HepG2 (cell line): ENCODE measurements at regions not wholly inside any gene's neighbourhood (a gene's known extent, or its start where the extent isn't known, plus 50 kb on each side); places are given as distances from the start of the nearest gene placed in this dataset.

Experiments
- ATAC-seq: fragments of 200-7000 bp; cut with Tn5 transposase; 3 replicates; pipeline ENCODE4 v1.9.1; 2020; ENCODE audit warnings: mild to moderate bottlenecking, moderate library complexity
- BruUV-seq: library from RNA; stranded (reverse); fragments of 400-500 nt; replicated peaks from 2 replicates; lab custom pipeline; 2021; lab: Mats Ljungman, UMichigan
- CTCF ChIA-PET: fragments of 300-600 bp; formaldehyde crosslinking; extraction: SDS; loops from one replicate; lab custom pipeline; 2021; ENCODE audit warnings: low total read pairs, inconsistent platforms, low intra/inter-chr PET ratio; lab: Yijun Ruan, JAX
- POLR2A ChIA-PET: fragments of 350-600 bp; sonication (Branson Sonifier 250); formaldehyde crosslinking; loops from one replicate; lab custom pipeline; 2020; ENCODE audit warnings: antibody characterized with exemption, inconsistent platforms; lab: Yijun Ruan, JAX
- DNase-seq: peaks from one replicate; pipeline ENCODE4 v3.0.0-alpha.2; 2015; ENCODE audit warnings: low spot score
- FAIRE-seq: peaks from 3 replicates; lab custom pipeline; 2011; peaks lifted over from hg19 to GRCh38; lab: Jason Lieb, UNC
- H2AFZ ChIP-seq: one replicate; pipeline ENCODE4 v1.6.1; 2011; ENCODE audit warnings: low read length, inconsistent platforms
- H3K27ac ChIP-seq: fragments of 300-600 bp; 3 replicates; pipeline ENCODE4 v1.8.0; 2011; ENCODE audit warnings: mixed run types, mild to moderate bottlenecking, mixed read lengths, low read length, inconsistent platforms; ENCODE audit not compliant: insufficient read depth; ENCODE audit errors: extremely low read length
- H3K27me3 ChIP-seq, 2 experiments: fragments of 200-600 bp in 1 of 2; 2 replicates in 1 of 2; 3 replicates in 1 of 2; pipeline versions ENCODE4 v1.6.0 to v1.8.0; 2011; ENCODE audit warnings: low read length in 2 of 2, mild to moderate bottlenecking in 2 of 2, moderate library complexity in 2 of 2, inconsistent platforms in 1 of 2; ENCODE audit not compliant: insufficient read depth in 2 of 2, control insufficient read depth in 1 of 2
- H3K36me3 ChIP-seq, 2 experiments: fragments of 200-600 bp in 1 of 2; replicated peaks in 1 of 2; 2 replicates in 1 of 2; 3 replicates in 1 of 2; pipeline versions ENCODE4 v1.5.1 to v1.8.0; 2011; ENCODE audit warnings: low read length in 2 of 2, inconsistent platforms in 1 of 2; ENCODE audit not compliant: insufficient read depth in 2 of 2, control insufficient read depth in 1 of 2
- H3K4me1 ChIP-seq: 2 replicates; pipeline ENCODE4 v1.5.1; 2012; ENCODE audit warnings: low read length, inconsistent platforms; ENCODE audit not compliant: insufficient read depth
- H3K4me2 ChIP-seq: 2 replicates; pipeline ENCODE4 v1.6.0; 2011; ENCODE audit warnings: low read depth, low read length, inconsistent platforms
- H3K4me3 ChIP-seq, 3 experiments: fragments of 200-600 bp in 1 of 3; sonication (generic), shearing (Covaris generic) in 1 of 3; replicated peaks in 1 of 3; 2 replicates each; pipeline ENCODE4 v1.5.1; 2011 to 2016; ENCODE audit warnings: low read length in 3 of 3, inconsistent platforms in 2 of 3, low read depth in 2 of 3, mild to moderate bottlenecking in 2 of 3, control low read depth in 1 of 3, mixed read lengths in 1 of 3; ENCODE audit not compliant: insufficient read depth in 1 of 3
- H3K79me2 ChIP-seq: one replicate; pipeline ENCODE4 v1.6.1; 2011; ENCODE audit warnings: low read length, inconsistent platforms; ENCODE audit not compliant: insufficient read depth
- H3K9ac ChIP-seq: 2 replicates; pipeline ENCODE4 v1.6.0; 2011; ENCODE audit warnings: mild to moderate bottlenecking, low read depth, low read length, inconsistent platforms; ENCODE audit not compliant: insufficient read depth
- H3K9me3 ChIP-seq: 2 replicates; pipeline ENCODE4 v1.5.1; 2012; ENCODE audit warnings: mild to moderate bottlenecking, low read length
- H4K20me1 ChIP-seq: 2 replicates; pipeline ENCODE4 v1.6.0; 2011; ENCODE audit warnings: inconsistent platforms, mild to moderate bottlenecking, low read length, moderate library complexity; ENCODE audit not compliant: insufficient read depth
- HOXA3 ChIP-seq: sonication (generic); formaldehyde crosslinking; IDR thresholded peaks from 2 replicates; pipeline ENCODE4 v1.5.0; 2020; ENCODE audit warnings: missing genetic modification reagents
- NCOA2 ChIP-seq: sonication (generic); formaldehyde crosslinking; IDR thresholded peaks from 2 replicates; pipeline ENCODE4 v1.8.0; 2022; ENCODE audit warnings: inconsistent platforms
- NCOA5 ChIP-seq: sonication (generic); formaldehyde crosslinking; IDR thresholded peaks from 2 replicates; pipeline ENCODE4 v1.4.0; 2020; ENCODE audit warnings: missing genetic modification reagents
- NR2F1 ChIP-seq, 2 experiments: fragments of 450-650 bp in 1 of 2; formaldehyde crosslinking in 1 of 2; IDR thresholded peaks; 2 replicates each; pipeline versions ENCODE4 v1.5.0 to v1.6.1; 2016 to 2020; ENCODE audit warnings: mild to moderate bottlenecking in 1 of 2, missing compliant biosample characterization in 1 of 2, missing genetic modification reagents in 1 of 2, moderate library complexity in 1 of 2
- NRL ChIP-seq: sonication (generic); formaldehyde crosslinking; IDR thresholded peaks from 2 replicates; pipeline ENCODE4 v1.5.0; 2020; ENCODE audit warnings: missing genetic modification reagents, mild to moderate bottlenecking, moderate library complexity, borderline replicate concordance
- PCBP2 ChIP-seq: fragments of 200-400 bp; formaldehyde crosslinking; optimal IDR thresholded peaks from 2 replicates; pipeline ENCODE3; 2018; ENCODE audit warnings: low read length, low read depth; ENCODE audit not compliant: poor library complexity, severe bottlenecking
- SAP130 ChIP-seq: IDR thresholded peaks from 2 replicates; pipeline ENCODE4 v1.6.1; 2016; ENCODE audit warnings: low read depth
- SCMH1 ChIP-seq: sonication (generic); formaldehyde crosslinking; IDR thresholded peaks from 2 replicates; pipeline ENCODE4 v1.9.0; 2021; ENCODE audit warnings: missing genetic modification reagents, mild to moderate bottlenecking, borderline replicate concordance
- ZBTB8A ChIP-seq: sonication (generic); formaldehyde crosslinking; IDR thresholded peaks from 2 replicates; pipeline ENCODE4 v1.4.0; 2020; ENCODE audit warnings: mild to moderate bottlenecking, low read depth, missing genetic modification reagents, borderline replicate concordance
- ZFAT ChIP-seq: sonication (generic); formaldehyde crosslinking; conservative IDR thresholded peaks from 2 replicates; pipeline ENCODE4 v1.8.1; 2023; ENCODE audit warnings: missing genetic modification reagents, inconsistent platforms
- ZNF44 ChIP-seq: sonication (generic); formaldehyde crosslinking; IDR thresholded peaks from 2 replicates; pipeline ENCODE4 v1.5.1; 2020; ENCODE audit warnings: mild to moderate bottlenecking, missing genetic modification reagents
- ZNF501 ChIP-seq: sonication (generic); formaldehyde crosslinking; IDR thresholded peaks from 2 replicates; pipeline ENCODE4 v1.5.1; 2020; ENCODE audit warnings: mild to moderate bottlenecking, moderate library complexity, missing genetic modification reagents
- ZNF562 ChIP-seq: sonication (generic); formaldehyde crosslinking; IDR thresholded peaks from 2 replicates; pipeline ENCODE4 v1.8.0; 2022; ENCODE audit warnings: missing genetic modification reagents, borderline replicate concordance
- in situ Hi-C: cut with HindIII; loops from 2 replicates; pipeline ENCODE4 v1.10.0; 2017; ENCODE audit warnings: low pct_unique_long_range_greater_than_20kb; ENCODE audit not compliant: extremely low pct_ligation_motif_present
- intact Hi-C: fragments of 100-400 bp; cut with micrococcal nuclease; formaldehyde crosslinking; loops from one replicate; pipeline ENCODE4 v1.10.0; 2022; ENCODE audit not compliant: unreplicated experiment
- TF ChIP-seq, protein P1 (sequence below): sonication (generic); formaldehyde crosslinking; IDR thresholded peaks from 2 replicates; pipeline ENCODE4 v1.8.1; 2022; ENCODE audit warnings: low read depth, mild to moderate bottlenecking, missing genetic modification reagents
- TF ChIP-seq, protein P2 (sequence below): IDR thresholded peaks from 2 replicates; pipeline ENCODE4 v1.6.1; 2018; ENCODE audit warnings: missing genetic modification reagents, mild to moderate bottlenecking, missing compliant biosample characterization
- TF ChIP-seq, protein P3 (sequence below): sonication (generic); formaldehyde crosslinking; IDR thresholded peaks from 2 replicates; pipeline ENCODE4 v1.8.0; 2023; ENCODE audit warnings: mild to moderate bottlenecking, missing genetic modification reagents

DNA sequence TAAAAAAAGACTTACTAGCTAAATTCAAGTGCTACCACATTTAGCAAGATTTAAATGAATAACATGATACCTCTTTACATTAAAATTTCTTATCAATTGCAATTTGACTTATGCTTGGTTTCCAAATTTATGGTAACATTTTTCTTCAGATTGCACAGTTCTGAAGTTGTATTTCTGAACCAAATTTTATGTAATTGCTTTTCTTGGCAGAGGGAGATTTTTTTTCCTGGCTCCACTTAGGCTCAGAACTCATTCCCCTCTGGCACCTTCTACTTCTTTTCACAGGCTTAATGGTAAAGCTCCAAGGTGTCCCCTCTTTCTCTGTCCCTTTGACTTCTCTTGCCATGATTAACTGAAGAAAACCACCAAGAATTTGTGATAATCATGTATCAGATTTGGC, 99.8 kb upstream of the TMTC1 start:
- intact Hi-C loops = no loop called here
- no peak for DNase-seq
- FAIRE-seq = no peak
- POLR2A ChIA-PET = no interaction called here
- H3K79me2 ChIP-seq = no peaks in the 10 kb centered on the region
- no peak overlapping the region for H2AFZ ChIP-seq
- H3K4me2 ChIP-seq = no peak overlapping the region
- no peaks in the 10 kb centered on the region for H3K27me3 ChIP-seq
- ATAC-seq = no peak
- H3K9me3 ChIP-seq = no peaks in the 10 kb centered on the region
- BruUV-seq = no TSS peak
- no peaks in the 10 kb centered on the region for H3K4me1 ChIP-seq
- no peak overlapping the region for H3K27ac ChIP-seq
- TF ChIP-seq ZNF562 (CRISPR knock-in tag) (no peak), ZFAT (no peak), ZNF44 (no peak), NCOA2 (CRISPR knock-in tag) (no peak), ZNF501 (CRISPR knock-in tag) (no peak), HOXA3 (CRISPR knock-in tag) (no peak), NRL (CRISPR knock-in tag) (no peak), NR2F1 (CRISPR knock-in tag; IDR thresholded peaks at IDR 0.05) (no peak), PCBP2 (no peak), NCOA5 (CRISPR knock-in tag) (no peak), SAP130 (CRISPR knock-in tag) (no peak), SCMH1 (CRISPR knock-in tag) (no peak), ZBTB8A (no peak)
- TF ChIP-seq, protein P1, sequence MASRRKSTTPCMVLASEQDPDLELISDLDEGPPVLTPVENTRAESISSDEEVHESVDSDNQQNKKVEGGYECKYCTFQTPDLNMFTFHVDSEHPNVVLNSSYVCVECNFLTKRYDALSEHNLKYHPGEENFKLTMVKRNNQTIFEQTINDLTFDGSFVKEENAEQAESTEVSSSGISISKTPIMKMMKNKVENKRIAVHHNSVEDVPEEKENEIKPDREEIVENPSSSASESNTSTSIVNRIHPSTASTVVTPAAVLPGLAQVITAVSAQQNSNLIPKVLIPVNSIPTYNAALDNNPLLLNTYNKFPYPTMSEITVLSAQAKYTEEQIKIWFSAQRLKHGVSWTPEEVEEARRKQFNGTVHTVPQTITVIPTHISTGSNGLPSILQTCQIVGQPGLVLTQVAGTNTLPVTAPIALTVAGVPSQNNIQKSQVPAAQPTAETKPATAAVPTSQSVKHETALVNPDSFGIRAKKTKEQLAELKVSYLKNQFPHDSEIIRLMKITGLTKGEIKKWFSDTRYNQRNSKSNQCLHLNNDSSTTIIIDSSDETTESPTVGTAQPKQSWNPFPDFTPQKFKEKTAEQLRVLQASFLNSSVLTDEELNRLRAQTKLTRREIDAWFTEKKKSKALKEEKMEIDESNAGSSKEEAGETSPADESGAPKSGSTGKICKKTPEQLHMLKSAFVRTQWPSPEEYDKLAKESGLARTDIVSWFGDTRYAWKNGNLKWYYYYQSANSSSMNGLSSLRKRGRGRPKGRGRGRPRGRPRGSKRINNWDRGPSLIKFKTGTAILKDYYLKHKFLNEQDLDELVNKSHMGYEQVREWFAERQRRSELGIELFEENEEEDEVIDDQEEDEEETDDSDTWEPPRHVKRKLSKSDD = no peak
- TF ChIP-seq, protein P2, sequence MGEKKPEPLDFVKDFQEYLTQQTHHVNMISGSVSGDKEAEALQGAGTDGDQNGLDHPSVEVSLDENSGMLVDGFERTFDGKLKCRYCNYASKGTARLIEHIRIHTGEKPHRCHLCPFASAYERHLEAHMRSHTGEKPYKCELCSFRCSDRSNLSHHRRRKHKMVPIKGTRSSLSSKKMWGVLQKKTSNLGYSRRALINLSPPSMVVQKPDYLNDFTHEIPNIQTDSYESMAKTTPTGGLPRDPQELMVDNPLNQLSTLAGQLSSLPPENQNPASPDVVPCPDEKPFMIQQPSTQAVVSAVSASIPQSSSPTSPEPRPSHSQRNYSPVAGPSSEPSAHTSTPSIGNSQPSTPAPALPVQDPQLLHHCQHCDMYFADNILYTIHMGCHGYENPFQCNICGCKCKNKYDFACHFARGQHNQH (CRISPR knock-in tag) = no peak
- TF ChIP-seq, protein P3, sequence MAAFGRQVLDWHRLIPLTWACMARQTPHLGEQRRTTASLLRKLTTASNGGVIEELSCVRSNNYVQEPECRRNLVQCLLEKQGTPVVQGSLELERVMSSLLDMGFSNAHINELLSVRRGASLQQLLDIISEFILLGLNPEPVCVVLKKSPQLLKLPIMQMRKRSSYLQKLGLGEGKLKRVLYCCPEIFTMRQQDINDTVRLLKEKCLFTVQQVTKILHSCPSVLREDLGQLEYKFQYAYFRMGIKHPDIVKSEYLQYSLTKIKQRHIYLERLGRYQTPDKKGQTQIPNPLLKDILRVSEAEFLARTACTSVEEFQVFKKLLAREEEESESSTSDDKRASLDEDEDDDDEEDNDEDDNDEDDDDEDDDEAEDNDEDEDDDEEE (CRISPR knock-in tag) = no peak
- CTCF ChIA-PET = no interaction called here
- H4K20me1 ChIP-seq = no peaks in the 10 kb centered on the region
- H3K4me3 ChIP-seq = no peak overlapping the region
- H3K36me3 ChIP-seq = no peaks in the 10 kb centered on the region
- in situ Hi-C loops = no loop called here
- H3K9ac ChIP-seq = no peak overlapping the region
